NCI-H1694 treated with DMSO at 0.1 percent for 48 hours (cell line): ENCODE measurements at regions not wholly inside any gene's neighbourhood (a gene's known extent, or its start where the extent isn't known, plus 50 kb on each side); places are given as distances from the start of the nearest gene placed in this dataset.
"Not testable (repeated sequence)": the region's sequence is repeated elsewhere in the genome, so short reads cannot be mapped to it uniquely, and the experiment has no call there.

ENCODE experiments used
- DNase-seq: peaks from one replicate; lab custom pipeline; 2025; lab: John Stamatoyannopoulos, UW

GRCh38 chr1:38787041-38787440 is 72.5 kb downstream of the RRAGC start:
- DNase-seq, result no peak

- no peak for DNase-seq
Measured at GRCh38 chr1:38786040-38786436, 73.5 kb downstream of the RRAGC start.

GRCh38 chr1:38785285-38786039 is 74.1 kb downstream of the RRAGC start:
- no peak for DNase-seq

GRCh38 chr1:38784452-38785284 is 74.9 kb downstream of the RRAGC start:
- DNase-seq, result peak; percentile 40

GRCh38 chr1:38783640-38784229 is 75.8 kb downstream of the RRAGC start:
- peak; percentile 47 for DNase-seq

GRCh38 chr1:38781872-38782617 is 77.5 kb downstream of the RRAGC start:
- no peak for DNase-seq

GRCh38 chr1:38780133-38780532 is 79.4 kb downstream of the RRAGC start:
- no peak for DNase-seq

- no peak for DNase-seq
Measured at GRCh38 chr1:38779491-38779890, 80.1 kb downstream of the RRAGC start.

GRCh38 chr1:38778521-38778920 is 81.1 kb downstream of the RRAGC start:
- no peak for DNase-seq

GRCh38 chr1:38778051-38778450 is 81.5 kb downstream of the RRAGC start:
- no peak for DNase-seq

GRCh38 chr1:38777464-38777957 is 82.1 kb downstream of the RRAGC start:
- DNase-seq, result no peak

- no peak for DNase-seq
Measured at GRCh38 chr1:38776466-38777065, 83.0 kb downstream of the RRAGC start.

GRCh38 chr1:38775175-38775845 is 84.3 kb downstream of the RRAGC start:
- DNase-seq, result peak; percentile 13

GRCh38 chr1:38773483-38773882 is 86.1 kb downstream of the RRAGC start:
- no peak for DNase-seq

GRCh38 chr1:38772953-38773352 is 86.6 kb downstream of the RRAGC start:
- DNase-seq, result no peak

- no peak for DNase-seq
Measured at GRCh38 chr1:38772026-38772425, 87.5 kb downstream of the RRAGC start.

GRCh38 chr1:38770516-38771173 is 88.9 kb downstream of the RRAGC start:
- not testable (repeated sequence) for DNase-seq

GRCh38 chr1:38766125-38766524 is 93.4 kb downstream of the RRAGC start:
- no peak for DNase-seq

- no peak for DNase-seq
Measured at GRCh38 chr1:38763121-38763520, 96.5 kb downstream of the RRAGC start.

GRCh38 chr1:38760562-38760961 is 99.0 kb downstream of the RRAGC start:
- DNase-seq, result no peak
